Smooth muscle cell (in vitro differentiated cells): ENCODE measurements at regions not wholly inside any gene's neighbourhood (a gene's known extent, or its start where the extent isn't known, plus 50 kb on each side); places are given as distances from the start of the nearest gene placed in this dataset.

Source experiments
- DNase-seq: peaks from one replicate; lab custom pipeline; 2025; ENCODE audit not compliant: unreplicated experiment; lab: John Stamatoyannopoulos, UW
- H2AFZ ChIP-seq: fragments of 200-600 bp; sonication (generic); 2 replicates; pipeline ENCODE4 v1.6.0; 2016; ENCODE audit warnings: antibody characterized with exemption, low read depth, mild to moderate bottlenecking
- H3F3A ChIP-seq: fragments of 200-600 bp; sonication (generic); 2 replicates; pipeline ENCODE4 v1.6.0; 2017; ENCODE audit warnings: antibody characterized with exemption, low read depth
- H3K27ac ChIP-seq: fragments of 200-600 bp; sonication (generic); 2 replicates; pipeline ENCODE4 v1.5.1; 2016; ENCODE audit warnings: low read depth, mild to moderate bottlenecking
- H3K27me3 ChIP-seq: fragments of 200-600 bp; sonication (generic); 2 replicates; pipeline ENCODE4 v1.6.1; 2016; ENCODE audit warnings: low read depth, mild to moderate bottlenecking
- H3K36me3 ChIP-seq: fragments of 200-600 bp; sonication (generic); 2 replicates; pipeline ENCODE4 v1.5.1; 2016; ENCODE audit warnings: low read depth
- H3K4me1 ChIP-seq: fragments of 200-600 bp; sonication (generic); 2 replicates; pipeline ENCODE4 v1.5.1; 2016; ENCODE audit warnings: low read depth
- H3K4me2 ChIP-seq: fragments of 200-600 bp; sonication (generic); 2 replicates; pipeline ENCODE4 v1.6.0; 2016; ENCODE audit warnings: mild to moderate bottlenecking
- H3K4me3 ChIP-seq: fragments of 200-600 bp; sonication (generic); 2 replicates; pipeline ENCODE4 v1.5.1; 2016; ENCODE audit warnings: mild to moderate bottlenecking
- H3K79me2 ChIP-seq: fragments of 200-600 bp; sonication (generic); 2 replicates; pipeline ENCODE4 v1.6.0; 2016; ENCODE audit warnings: low read depth, mild to moderate bottlenecking
- H3K9ac ChIP-seq: fragments of 200-600 bp; sonication (generic); 2 replicates; pipeline ENCODE4 v1.6.0; 2016; ENCODE audit warnings: low read depth
- H3K9me3 ChIP-seq: fragments of 200-600 bp; sonication (generic); replicated peaks from 2 replicates; pipeline ENCODE4 v1.5.1; 2016; ENCODE audit warnings: low read depth
- H4K20me1 ChIP-seq: fragments of 200-600 bp; sonication (generic); 2 replicates; pipeline ENCODE4 v1.6.0; 2016; ENCODE audit warnings: low read depth
- CTCF ChIP-seq: fragments of 200-600 bp; sonication (generic); IDR thresholded peaks from 2 replicates; pipeline ENCODE4 v1.5.1; 2017; ENCODE audit warnings: borderline replicate concordance, mild to moderate bottlenecking, antibody characterized with exemption; ENCODE audit not compliant: insufficient read depth, poor library complexity, severe bottlenecking
- WGBS: methylation state at CpG from one replicate; pipeline ENCODE4 v1.1.7; 2016; ENCODE audit warnings: low lambda C conversion rate; 5-methylcytosine and 5-hydroxymethylcytosine counted together

GRCh38 chr16:64312292-64312691 is 809.6 kb downstream of the CDH11 start:
- Histone ChIP-seq H3K4me1 (no peaks in the 10 kb centered on the region), H3K27ac (no peak overlapping the region), H3K9me3 (no peaks in the 10 kb centered on the region), H3K27me3 (peaks cover 14% of the 10 kb centered on the region), H2AFZ (no peak overlapping the region), H3K36me3 (no peaks in the 10 kb centered on the region), H3F3A (no peaks in the 10 kb centered on the region), H4K20me1 (no peaks in the 10 kb centered on the region), H3K79me2 (no peaks in the 10 kb centered on the region), H3K4me2 (no peak overlapping the region), H3K4me3 (no peak overlapping the region), H3K9ac (no peak overlapping the region)
- DNase-seq, result no peak
- no peak for TF ChIP-seq CTCF

- no peak for TF ChIP-seq CTCF
- no peaks in the 10 kb centered on the region for H3F3A ChIP-seq
- H3K27ac ChIP-seq, result no peak overlapping the region
- H3K4me3 ChIP-seq, result no peak overlapping the region
- WGBS, result 86% methylated on average over 1 of the region's 1 CpG
- no peak overlapping the region for H3K4me2 ChIP-seq
- H4K20me1 ChIP-seq, result no peaks in the 10 kb centered on the region
- H3K79me2 ChIP-seq, result no peaks in the 10 kb centered on the region
- no peaks in the 10 kb centered on the region for H3K4me1 ChIP-seq
- no peaks in the 10 kb centered on the region for H3K36me3 ChIP-seq
- H3K27me3 ChIP-seq, result peaks cover 11% of the 10 kb centered on the region
- no peak overlapping the region for H3K9ac ChIP-seq
- H2AFZ ChIP-seq, result no peak overlapping the region
- no peak for DNase-seq
- H3K9me3 ChIP-seq, result no peaks in the 10 kb centered on the region
Observed at GRCh38 chr16:64311241-64311640, 810.6 kb downstream of the CDH11 start.

- Histone ChIP-seq H3K9me3 (no peaks in the 10 kb centered on the region), H4K20me1 (no peaks in the 10 kb centered on the region), H3K79me2 (no peaks in the 10 kb centered on the region), H3K9ac (no peak overlapping the region), H3K27ac (no peak overlapping the region), H3K4me3 (no peak overlapping the region), H3F3A (no peaks in the 10 kb centered on the region), H3K4me2 (no peak overlapping the region), H3K4me1 (no peaks in the 10 kb centered on the region), H3K36me3 (no peaks in the 10 kb centered on the region), H2AFZ (no peak overlapping the region), H3K27me3 (no peaks in the 10 kb centered on the region)
- no peak for DNase-seq
- TF ChIP-seq CTCF, result no peak
- WGBS, result 76% methylated on average over 2 of the region's 2 CpGs
Observed at GRCh38 chr16:64309398-64310110, 812.3 kb downstream of the CDH11 start.

- no peak for DNase-seq
- H3F3A ChIP-seq, result no peaks in the 10 kb centered on the region
- no peaks in the 10 kb centered on the region for H3K9me3 ChIP-seq
- H3K36me3 ChIP-seq, result no peaks in the 10 kb centered on the region
- no peaks in the 10 kb centered on the region for H3K79me2 ChIP-seq
- no peaks in the 10 kb centered on the region for H3K27me3 ChIP-seq
- H3K4me3 ChIP-seq, result no peak overlapping the region
- no peak overlapping the region for H3K4me2 ChIP-seq
- H3K9ac ChIP-seq, result no peak overlapping the region
- WGBS, result 88% methylated on average over 3 of the region's 3 CpGs
- no peaks in the 10 kb centered on the region for H4K20me1 ChIP-seq
- H3K4me1 ChIP-seq, result no peaks in the 10 kb centered on the region
- H3K27ac ChIP-seq, result no peak overlapping the region
- no peak overlapping the region for H2AFZ ChIP-seq
- no peak for TF ChIP-seq CTCF
Observed at GRCh38 chr16:64308721-64309120, 813.1 kb downstream of the CDH11 start.
